GM12874 (cell line): ENCODE measurements at regions not wholly inside any gene's neighbourhood (a gene's known extent, or its start where the extent isn't known, plus 50 kb on each side); places are given as distances from the start of the nearest gene placed in this dataset.

Experiments
- TF ChIP-seq, protein P1 (sequence below): IDR thresholded peaks from 2 replicates; pipeline ENCODE4 v1.5.1; 2011; ENCODE audit warnings: low read depth, mild to moderate bottlenecking, control low read depth, low read length, moderate library complexity; ENCODE audit not compliant: insufficient read depth

DNA sequence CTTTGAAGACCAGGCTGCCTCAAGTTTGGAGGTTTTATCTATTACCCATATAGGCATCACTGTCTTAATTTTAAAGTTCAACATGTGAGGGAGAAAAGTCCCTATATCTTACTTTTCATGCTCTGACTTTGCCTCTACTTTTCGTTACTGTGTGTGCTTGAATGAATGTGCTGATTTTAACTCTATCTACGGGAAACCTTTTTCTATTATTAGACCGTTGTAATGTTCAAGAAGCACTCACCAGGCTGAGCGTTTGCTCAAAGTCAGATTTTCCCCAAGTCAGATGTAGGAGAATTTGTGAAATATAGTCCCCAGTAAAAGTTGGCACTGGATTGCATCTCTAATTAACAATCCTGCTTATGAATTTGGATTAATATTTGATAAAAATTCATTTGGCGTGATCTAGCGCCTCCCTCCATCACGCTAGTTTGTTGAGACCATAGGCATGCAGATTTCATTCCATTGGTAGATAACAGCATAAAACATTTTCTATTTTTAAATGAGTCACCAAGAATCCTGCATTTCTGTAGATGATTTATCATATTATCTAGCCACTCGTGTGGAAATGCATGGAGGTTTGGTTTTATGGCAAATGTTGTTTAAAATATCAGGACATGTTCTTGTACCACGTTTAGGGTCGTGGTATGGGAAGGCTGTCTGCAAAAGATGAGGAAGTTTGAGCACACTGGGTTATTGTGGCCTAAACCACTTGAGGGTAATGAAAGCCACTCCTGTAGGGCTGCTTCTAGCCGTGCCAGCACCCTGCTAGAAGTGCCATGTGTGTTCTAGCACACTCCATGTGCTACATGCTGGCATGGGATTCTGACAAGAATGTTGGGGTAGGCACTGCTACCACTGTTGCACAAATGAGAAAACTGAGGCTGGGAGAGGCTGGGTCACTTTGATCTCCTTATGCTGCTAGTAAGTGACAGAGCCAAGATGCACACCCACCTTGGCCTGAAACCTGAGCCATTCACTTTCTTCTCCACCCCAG, 179.4 kb downstream of the FGF9 start:
- TF ChIP-seq, protein P1, sequence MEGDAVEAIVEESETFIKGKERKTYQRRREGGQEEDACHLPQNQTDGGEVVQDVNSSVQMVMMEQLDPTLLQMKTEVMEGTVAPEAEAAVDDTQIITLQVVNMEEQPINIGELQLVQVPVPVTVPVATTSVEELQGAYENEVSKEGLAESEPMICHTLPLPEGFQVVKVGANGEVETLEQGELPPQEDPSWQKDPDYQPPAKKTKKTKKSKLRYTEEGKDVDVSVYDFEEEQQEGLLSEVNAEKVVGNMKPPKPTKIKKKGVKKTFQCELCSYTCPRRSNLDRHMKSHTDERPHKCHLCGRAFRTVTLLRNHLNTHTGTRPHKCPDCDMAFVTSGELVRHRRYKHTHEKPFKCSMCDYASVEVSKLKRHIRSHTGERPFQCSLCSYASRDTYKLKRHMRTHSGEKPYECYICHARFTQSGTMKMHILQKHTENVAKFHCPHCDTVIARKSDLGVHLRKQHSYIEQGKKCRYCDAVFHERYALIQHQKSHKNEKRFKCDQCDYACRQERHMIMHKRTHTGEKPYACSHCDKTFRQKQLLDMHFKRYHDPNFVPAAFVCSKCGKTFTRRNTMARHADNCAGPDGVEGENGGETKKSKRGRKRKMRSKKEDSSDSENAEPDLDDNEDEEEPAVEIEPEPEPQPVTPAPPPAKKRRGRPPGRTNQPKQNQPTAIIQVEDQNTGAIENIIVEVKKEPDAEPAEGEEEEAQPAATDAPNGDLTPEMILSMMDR: no peak

DNA sequence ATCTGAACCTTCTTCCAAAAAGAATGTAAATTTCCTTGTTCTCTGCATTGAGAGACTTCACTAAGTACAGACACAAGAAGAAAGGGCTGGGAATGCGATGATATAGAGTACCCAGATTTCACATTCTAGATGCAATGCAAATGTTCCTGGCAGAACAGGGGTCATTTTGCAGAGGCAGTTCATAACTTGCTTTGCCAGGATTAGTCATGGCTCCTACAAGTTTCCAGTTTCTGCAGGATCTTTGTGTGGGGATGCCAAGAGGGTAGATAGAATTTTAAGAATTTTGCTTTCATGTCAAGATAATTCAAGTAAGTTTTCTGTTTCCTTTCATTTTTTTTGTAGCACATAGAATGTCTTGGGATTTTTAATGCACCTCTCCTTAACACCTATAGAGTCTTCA, 181.2 kb downstream of the FGF9 start:
- TF ChIP-seq, protein P1: no peak

DNA sequence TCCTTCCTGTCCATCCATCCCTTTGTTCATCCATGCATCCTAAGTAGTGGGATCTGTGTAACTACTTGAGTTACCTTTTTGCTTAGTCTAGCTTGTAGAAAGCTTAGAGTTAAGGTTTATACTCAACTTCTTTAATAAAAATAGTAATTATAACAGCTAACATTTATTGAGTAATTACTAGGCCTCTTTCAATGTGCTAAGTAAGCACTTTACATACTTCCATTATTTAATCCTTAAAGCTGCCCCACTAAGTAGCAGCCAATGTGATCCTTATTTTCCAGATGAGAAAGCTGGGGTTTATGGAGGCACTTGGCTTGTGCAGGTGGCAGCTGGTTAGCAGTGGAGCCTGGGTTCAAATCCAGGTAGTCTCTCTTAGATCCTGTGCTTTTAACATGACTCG, 182.9 kb downstream of the FGF9 start:
- TF ChIP-seq, protein P1: no peak

DNA sequence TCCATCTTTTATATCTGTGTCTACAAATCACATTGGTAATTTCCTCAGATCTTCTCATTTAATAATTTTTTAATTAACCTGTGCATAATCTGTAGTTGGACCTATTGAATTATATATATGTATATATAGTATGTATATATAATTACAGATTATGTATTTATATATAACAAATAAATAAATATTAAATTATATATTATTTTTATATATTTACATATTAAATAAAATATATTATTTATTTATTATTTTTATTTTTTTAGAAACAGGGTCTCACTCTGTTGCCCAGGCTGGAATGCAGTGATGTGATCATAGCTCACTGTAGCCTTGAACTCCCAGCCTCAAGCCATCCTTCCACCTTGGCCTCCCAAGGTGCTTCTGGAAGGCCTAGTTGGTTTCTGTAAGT, 197.9 kb downstream of the FGF9 start:
- TF ChIP-seq, protein P1: no peak

DNA sequence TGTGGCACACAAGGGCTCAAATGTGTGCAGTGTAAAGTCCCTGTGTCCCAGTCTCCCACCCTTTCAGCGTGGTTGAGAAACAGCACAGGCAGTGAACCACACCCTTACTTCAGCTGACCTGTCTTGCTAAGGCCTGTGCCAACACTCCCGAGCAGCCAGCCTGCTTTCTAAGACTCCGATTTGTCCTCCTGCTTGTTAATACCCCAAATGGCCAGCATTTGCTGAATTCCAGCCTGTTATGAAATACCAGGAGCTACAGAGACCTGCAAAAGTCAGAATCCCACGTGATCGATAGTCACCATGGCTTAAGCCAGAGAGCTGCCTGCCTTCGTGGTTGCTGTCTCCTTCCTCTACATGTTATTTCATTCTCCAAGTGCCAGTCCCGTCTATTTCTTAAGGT, 200.5 kb downstream of the FGF9 start:
- TF ChIP-seq, protein P1: no peak

DNA sequence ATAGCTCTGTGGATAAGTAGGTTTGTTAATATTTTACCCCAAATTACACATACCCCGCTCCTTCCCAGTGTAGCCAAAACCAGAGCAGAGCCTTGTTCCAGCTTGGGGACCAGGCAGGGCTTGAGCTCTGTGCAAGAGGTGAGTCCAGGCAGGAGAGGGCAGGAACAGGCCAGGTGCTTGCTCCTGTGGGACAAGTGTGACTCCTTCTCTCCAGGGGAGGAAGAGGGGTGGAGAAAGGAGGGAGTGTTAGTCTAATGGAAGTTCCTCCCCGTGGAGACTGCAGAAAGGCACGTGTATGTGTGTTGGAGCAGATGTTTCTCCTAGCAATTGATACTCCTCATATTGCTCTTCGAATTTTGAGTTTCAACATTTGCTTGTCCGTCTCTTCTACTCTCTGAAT, 201.0 kb downstream of the FGF9 start:
- TF ChIP-seq, protein P1: no peak

DNA sequence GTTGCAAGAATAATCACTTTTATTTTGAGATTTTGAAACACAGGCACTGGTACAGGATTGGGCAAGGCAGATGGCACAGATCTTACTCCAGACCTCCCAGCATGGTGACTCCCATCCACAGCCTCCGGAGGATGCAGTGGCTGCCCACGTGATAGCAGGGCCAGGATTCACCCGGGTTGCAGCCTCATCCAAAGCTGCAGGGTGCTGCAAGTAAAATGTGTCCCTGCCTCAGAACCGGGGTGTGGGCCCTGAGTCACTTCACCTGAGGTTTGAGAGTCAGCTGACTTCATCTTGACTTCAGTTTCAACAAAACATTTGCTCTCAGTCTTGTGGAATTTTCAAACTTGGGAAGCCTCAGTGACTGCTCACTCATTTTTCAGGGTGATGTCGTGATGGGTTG, 201.9 kb downstream of the FGF9 start:
- TF ChIP-seq, protein P1: no peak
